ENCODE measurements at regions not wholly inside any gene's neighbourhood (a gene's known extent, or its start where the extent isn't known, plus 50 kb on each side); places are given as distances from the start of the nearest gene placed in this dataset.

GRCh38 chr6:80939898-80940297 is 812.6 kb downstream of the TENT5A start:
- TF ChIP-seq CTCF (conservative IDR thresholded peaks at IDR 0.05) (no peak), ZFX (IDR thresholded peaks at IDR 0.05) (no peak)
